ENCODE measurements at regions not wholly inside any gene's neighbourhood (a gene's known extent, or its start where the extent isn't known, plus 50 kb on each side); places are given as distances from the start of the nearest gene placed in this dataset.

GRCh38 chr2:16121986-16122390, 181.6 kb downstream of the MYCN start:
- DNase-seq (no peak), ATAC-seq (replicated peaks) (no peak)
- Mint-ChIP-seq H3K4me1 (no peaks in the 10 kb centered on the region), H3K27ac (no peak overlapping the region), H3K27me3 (no peaks in the 10 kb centered on the region), H3K4me3 (no peak overlapping the region), H3K36me3 (no peaks in the 10 kb centered on the region), H3K9me3 (peaks cover 0 to 3% of the 10 kb centered on the region in 2 donors)

DNA sequence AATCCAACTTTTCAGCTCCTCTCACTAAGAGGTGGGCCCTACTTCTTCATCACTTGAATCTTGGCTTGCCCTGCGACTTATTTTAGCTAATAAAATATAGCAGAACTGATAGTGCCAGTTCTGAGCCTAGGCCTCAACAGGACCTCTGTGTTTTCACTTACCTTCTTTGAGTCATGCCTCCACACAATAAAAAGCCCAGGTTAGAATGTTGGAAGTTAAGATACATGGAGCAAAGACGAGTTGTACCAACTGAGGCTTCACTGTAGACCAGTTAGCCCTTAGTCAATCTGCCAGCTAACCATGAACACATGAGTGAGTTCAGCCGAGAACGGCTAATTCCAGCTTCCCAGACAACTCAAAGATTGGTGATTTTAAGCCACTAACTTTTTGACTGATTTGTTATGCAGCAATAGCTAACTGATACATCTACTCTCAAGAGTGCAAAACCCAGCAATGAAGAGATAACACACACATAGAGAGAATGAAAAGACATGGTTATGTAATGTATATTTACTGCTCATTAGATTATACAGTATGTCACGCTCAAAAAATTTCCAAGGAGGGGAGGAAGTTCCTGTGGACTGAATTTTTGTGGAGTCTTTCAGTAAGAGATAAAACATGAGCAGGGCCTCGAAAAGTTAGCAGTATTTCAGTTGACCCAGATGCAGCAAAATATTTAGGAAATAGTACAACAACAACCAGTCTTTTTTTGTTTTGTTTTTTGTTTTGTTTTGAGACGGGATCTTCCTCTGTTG, 181.1 kb downstream of the MYCN start:
- H3K9me3 Mint-ChIP-seq: peaks cover 0 to 3% of the 10 kb centered on the region in 2 donors
- H3K4me1 Mint-ChIP-seq: no peaks in the 10 kb centered on the region
- no peak overlapping the region for H3K27ac Mint-ChIP-seq
- no peaks in the 10 kb centered on the region for H3K27me3 Mint-ChIP-seq
- H3K36me3 Mint-ChIP-seq: no peaks in the 10 kb centered on the region
- ATAC-seq (replicated peaks) (no peak), DNase-seq (no peak)
- no peak overlapping the region for H3K4me3 Mint-ChIP-seq

GRCh38 chr2:16120591-16121180, 180.3 kb downstream of the MYCN start:
- H3K36me3 Mint-ChIP-seq: no peaks in the 10 kb centered on the region
- no peaks in the 10 kb centered on the region for H3K27me3 Mint-ChIP-seq
- H3K4me1 Mint-ChIP-seq: no peaks in the 10 kb centered on the region
- ATAC-seq (replicated peaks) (no peak), DNase-seq (no peak)
- peaks cover 0 to 3% of the 10 kb centered on the region in 2 donors for H3K9me3 Mint-ChIP-seq
- H3K4me3 Mint-ChIP-seq: no peak overlapping the region
- H3K27ac Mint-ChIP-seq: no peak overlapping the region

DNA sequence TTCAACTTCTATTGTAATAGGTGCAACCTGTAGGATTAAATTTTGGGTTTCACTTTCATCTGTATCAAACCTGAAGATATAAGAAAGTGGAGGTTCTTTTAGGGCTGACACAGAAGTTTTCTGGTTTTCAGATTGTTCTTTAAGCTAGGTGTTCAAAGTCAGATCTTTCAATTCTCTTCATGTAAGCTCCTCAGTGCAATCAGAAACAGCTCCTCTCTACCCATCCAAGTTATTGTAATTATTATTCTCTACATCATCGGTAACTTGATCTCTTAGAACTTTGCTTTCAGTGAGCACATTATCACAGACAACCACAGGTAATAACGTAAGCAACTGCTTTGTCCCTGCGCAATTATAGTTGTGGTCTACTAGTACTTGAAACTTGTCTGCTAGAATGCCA, 179.4 kb downstream of the MYCN start:
- H3K36me3 Mint-ChIP-seq: no peaks in the 10 kb centered on the region
- H3K27ac Mint-ChIP-seq: no peak overlapping the region
- peaks cover 0 to 3% of the 10 kb centered on the region in 2 donors for H3K9me3 Mint-ChIP-seq
- H3K4me1 Mint-ChIP-seq: no peaks in the 10 kb centered on the region
- no peak overlapping the region for H3K4me3 Mint-ChIP-seq
- H3K27me3 Mint-ChIP-seq: no peaks in the 10 kb centered on the region
- DNase-seq (no peak), ATAC-seq (replicated peaks) (no peak)

DNA sequence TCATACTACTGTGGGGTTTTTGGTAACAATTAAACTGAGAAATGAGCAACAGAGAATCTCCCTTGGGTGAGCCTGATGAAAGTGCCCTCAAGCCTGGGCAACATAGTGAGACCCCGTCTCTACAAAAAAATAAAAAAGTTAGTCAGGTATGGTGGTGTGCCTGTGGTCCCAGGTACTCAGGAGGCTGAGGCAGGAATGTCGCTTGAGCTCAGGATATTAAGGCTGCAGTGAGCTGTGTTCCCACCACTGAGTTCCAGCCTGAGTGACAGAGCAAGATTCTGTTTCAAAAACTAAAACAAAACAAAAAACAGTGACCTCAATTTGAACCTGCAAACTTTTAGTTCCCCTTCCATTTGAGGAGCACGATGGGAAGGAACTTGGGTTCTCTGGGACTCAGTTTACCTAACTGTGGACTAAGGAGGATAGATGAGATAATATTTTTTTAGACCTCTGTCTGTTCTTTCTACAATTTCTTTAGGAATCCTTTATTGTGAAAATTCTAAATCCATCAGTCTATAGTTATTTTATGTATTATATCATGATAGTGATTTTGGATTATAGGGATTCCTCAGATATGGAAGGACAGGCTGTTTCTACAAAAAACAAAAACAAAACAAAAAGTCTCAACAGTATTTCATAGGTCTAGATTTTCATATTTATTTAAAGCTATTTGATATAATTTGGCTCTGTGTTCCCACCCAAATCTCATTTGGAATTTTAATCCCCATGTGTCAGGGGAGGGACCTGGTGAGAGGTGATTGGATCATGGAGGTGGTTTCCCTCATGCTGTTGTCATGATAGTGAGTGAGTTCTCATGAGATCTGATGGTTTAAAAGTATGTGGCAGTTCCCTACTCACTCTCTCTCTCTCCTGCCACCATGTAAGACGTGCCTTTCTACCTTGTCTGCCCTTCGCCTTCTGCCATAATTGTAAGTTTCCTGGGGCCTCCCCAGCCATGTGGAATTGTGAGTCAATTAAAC, 178.6 kb downstream of the MYCN start:
- H3K36me3 Mint-ChIP-seq: no peaks in the 10 kb centered on the region
- H3K27ac Mint-ChIP-seq: no peak overlapping the region
- ATAC-seq (replicated peaks) (no peak), DNase-seq (no peak)
- no peaks in the 10 kb centered on the region for H3K27me3 Mint-ChIP-seq
- no peaks in the 10 kb centered on the region for H3K4me1 Mint-ChIP-seq
- H3K9me3 Mint-ChIP-seq: peaks cover 0 to 3% of the 10 kb centered on the region in 2 donors
- H3K4me3 Mint-ChIP-seq: no peak overlapping the region

GRCh38 chr2:16117791-16118610, 177.7 kb downstream of the MYCN start:
- DNase-seq (no peak), ATAC-seq (replicated peaks) (no peak)
- Mint-ChIP-seq H3K4me3 (no peak overlapping the region), H3K27ac (no peak overlapping the region), H3K9me3 (peaks cover 0 to 3% of the 10 kb centered on the region in 2 donors), H3K36me3 (no peaks in the 10 kb centered on the region), H3K4me1 (no peaks in the 10 kb centered on the region), H3K27me3 (no peaks in the 10 kb centered on the region)

- ATAC-seq (replicated peaks): no peak
- DNase-seq: no peak
- no peak overlapping the region for H3K4me3 Mint-ChIP-seq
- H3K4me1 Mint-ChIP-seq: no peaks in the 10 kb centered on the region
- H3K36me3 Mint-ChIP-seq: no peaks in the 10 kb centered on the region
- no peaks in the 10 kb centered on the region for H3K27me3 Mint-ChIP-seq
- peaks cover 0 to 3% of the 10 kb centered on the region in 2 donors for H3K9me3 Mint-ChIP-seq
- H3K27ac Mint-ChIP-seq: no peak overlapping the region
Observed at GRCh38 chr2:16117021-16117700, 176.8 kb downstream of the MYCN start.

DNA sequence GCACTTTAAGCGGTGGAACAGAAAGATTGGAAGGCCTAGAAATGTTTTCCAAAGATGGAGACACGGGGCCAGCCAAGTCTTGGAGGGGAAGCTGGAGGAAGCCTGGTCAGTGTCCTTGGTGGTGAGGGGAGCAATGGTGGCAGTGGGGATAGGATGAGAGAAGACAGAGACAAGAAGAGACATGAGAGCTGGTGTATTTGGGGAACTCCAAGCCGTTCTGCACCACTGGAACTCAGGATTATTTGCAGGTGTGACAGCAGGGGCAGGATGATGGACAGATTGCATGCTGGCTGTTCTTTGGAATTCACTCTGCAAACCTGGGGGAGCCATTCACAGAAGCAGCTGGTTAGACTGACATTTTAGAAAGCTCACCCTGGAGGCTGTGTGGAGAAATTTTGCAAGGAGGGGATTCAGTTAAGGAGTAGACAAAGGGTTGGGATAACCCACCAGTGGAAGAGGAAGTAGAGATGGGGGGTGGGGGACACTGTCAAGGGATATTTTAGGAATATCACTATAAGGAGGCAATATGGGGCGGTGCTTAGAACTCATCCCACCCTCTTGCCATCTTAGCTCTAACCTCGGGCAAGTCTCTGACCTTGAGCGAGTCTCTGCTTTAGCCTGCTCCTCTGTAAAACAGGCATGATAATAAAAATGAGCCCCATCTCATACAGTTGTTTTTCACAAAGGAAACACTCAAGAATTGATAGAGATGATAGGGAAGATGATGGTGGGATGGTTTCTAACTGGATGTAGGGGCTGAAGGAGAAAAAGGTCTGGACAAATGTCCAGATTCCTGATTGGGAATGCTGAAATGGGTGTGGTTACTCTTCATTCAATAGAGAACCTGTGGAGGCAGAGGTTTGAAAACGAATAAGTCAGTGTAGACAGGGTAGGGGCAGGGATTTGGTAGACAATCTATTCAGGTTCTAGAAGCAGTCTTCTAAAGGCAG, 175.8 kb downstream of the MYCN start:
- Mint-ChIP-seq H3K27me3 (no peaks in the 10 kb centered on the region), H3K27ac (no peak overlapping the region), H3K4me3 (no peak overlapping the region), H3K36me3 (no peaks in the 10 kb centered on the region), H3K4me1 (no peaks in the 10 kb centered on the region), H3K9me3 (no peaks in the 10 kb centered on the region)
- DNase-seq: no peak
- no peak for ATAC-seq (replicated peaks)

DNA sequence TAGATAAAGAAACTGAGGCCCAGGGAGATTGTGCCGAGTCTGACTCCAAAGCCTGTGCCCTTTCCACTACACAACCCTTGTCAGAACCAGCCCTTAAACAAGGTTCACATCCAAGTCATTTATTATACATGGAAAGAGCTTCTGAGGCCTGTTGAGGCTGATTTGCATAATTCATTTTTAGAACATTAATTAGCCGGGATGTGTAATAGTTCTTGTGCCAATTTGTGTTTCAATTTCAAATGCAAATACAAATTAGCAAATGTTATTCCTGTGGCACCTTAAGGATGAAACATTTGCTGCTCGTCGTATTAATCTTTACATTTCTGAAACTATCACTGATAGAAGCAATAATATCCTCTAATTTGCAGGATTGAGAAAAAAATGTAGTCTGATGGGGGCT, 174.9 kb downstream of the MYCN start:
- H3K4me1 Mint-ChIP-seq: no peaks in the 10 kb centered on the region
- no peaks in the 10 kb centered on the region for H3K36me3 Mint-ChIP-seq
- ATAC-seq (replicated peaks) (no peak), DNase-seq (no peak)
- H3K27ac Mint-ChIP-seq: no peak overlapping the region
- H3K27me3 Mint-ChIP-seq: no peaks in the 10 kb centered on the region
- H3K9me3 Mint-ChIP-seq: no peaks in the 10 kb centered on the region
- H3K4me3 Mint-ChIP-seq: no peak overlapping the region

- no peaks in the 10 kb centered on the region for H3K27me3 Mint-ChIP-seq
- no peak for DNase-seq
- no peak overlapping the region for H3K27ac Mint-ChIP-seq
- no peak for ATAC-seq (replicated peaks)
- no peaks in the 10 kb centered on the region for H3K36me3 Mint-ChIP-seq
- no peaks in the 10 kb centered on the region for H3K9me3 Mint-ChIP-seq
- no peaks in the 10 kb centered on the region for H3K4me1 Mint-ChIP-seq
- H3K4me3 Mint-ChIP-seq: no peak overlapping the region
Observed at GRCh38 chr2:16114836-16115235, 174.5 kb downstream of the MYCN start.

DNA sequence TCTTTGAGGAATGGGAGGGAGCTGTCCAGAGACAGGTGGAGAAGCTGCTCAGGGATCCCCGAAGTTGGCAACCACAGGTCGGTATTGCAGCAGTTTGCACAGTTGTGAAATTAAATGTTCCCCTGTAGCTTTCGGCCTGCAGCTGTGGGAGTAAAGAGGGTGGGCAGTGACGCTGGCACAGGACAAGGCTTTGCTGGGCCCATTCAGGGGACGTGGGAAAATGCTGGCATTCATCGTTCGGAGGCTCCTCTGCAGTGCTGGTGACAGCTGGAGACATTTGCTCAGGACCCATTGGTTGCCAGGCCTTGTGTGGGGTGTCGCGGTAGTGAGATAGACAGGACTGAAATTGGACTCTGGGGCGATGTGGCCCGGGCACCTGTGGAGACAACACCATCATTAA, 173.7 kb downstream of the MYCN start:
- Mint-ChIP-seq H3K27ac (no peak overlapping the region), H3K27me3 (no peaks in the 10 kb centered on the region), H3K4me3 (no peak overlapping the region), H3K36me3 (no peaks in the 10 kb centered on the region), H3K4me1 (no peaks in the 10 kb centered on the region), H3K9me3 (no peaks in the 10 kb centered on the region)
- ATAC-seq (replicated peaks) (no peak), DNase-seq (no peak)

DNA sequence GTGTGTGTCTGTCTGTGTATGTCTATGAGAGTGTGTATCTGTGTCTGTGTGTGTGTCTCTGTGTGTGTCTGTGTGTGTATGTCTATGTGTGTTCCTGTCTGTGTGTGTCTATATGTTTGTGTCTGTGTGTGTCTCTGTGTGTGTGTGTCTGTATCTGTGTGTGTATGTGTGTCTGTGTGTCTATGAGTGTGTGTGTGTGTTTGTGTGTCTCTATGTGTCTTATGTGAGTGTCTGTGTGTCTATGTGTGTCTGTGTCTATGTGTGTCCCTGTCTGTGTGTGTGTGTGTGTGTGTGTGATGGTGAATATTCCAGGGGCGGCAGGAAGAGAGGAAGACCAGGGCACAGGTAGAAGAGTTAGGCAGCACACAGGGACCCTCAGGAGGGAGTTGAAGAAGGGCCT, 173.2 kb downstream of the MYCN start:
- Mint-ChIP-seq H3K9me3 (no peaks in the 10 kb centered on the region), H3K4me3 (no peak overlapping the region), H3K36me3 (no peaks in the 10 kb centered on the region), H3K27me3 (no peaks in the 10 kb centered on the region), H3K27ac (no peak overlapping the region), H3K4me1 (no peaks in the 10 kb centered on the region)
- DNase-seq: no peak
- no peak for ATAC-seq (replicated peaks)
